ENCODE measurements at regions not wholly inside any gene's neighbourhood (a gene's known extent, or its start where the extent isn't known, plus 50 kb on each side); places are given as distances from the start of the nearest gene placed in this dataset.

DNA sequence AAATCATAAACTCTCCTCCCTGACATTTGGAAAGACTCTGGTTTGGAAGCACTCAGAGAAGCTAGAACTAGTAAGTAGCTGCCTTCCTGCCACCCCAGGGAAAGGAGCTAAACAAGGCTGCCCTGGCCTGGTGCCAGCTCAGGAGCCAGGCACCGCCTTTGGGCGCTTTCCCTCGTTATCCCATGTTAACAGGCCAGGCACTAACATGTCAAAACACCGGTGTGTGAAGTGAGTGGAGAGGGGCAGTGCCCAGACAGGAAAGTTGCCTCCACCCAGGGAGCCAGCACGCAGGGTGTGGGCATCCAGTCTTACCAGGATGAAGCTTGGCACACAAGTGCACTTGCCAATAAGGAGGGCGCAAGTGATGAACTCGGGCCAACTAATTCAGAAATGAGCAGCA lies 346.8 kb downstream of the RRAGC start:
- no peak for TF ChIP-seq CTCF (IDR thresholded peaks at IDR 0.05; ENCODE audit: control insufficient read depth, extremely low read depth, insufficient read depth)
- DNase-seq (ENCODE audit: low read depth) = no peak
- no peak overlapping the region for H3K4me3 ChIP-seq (ENCODE audit: low read depth, low read length)

GRCh38 chr1:38512024-38512767 lies 347.4 kb downstream of the RRAGC start:
- no peak overlapping the region for H3K4me3 ChIP-seq (ENCODE audit: low read depth, low read length)
- no peak for TF ChIP-seq CTCF (IDR thresholded peaks at IDR 0.05; ENCODE audit: control insufficient read depth, extremely low read depth, insufficient read depth)

GRCh38 chr1:38508232-38508631 lies 351.3 kb downstream of the RRAGC start:
- no peak for DNase-seq (ENCODE audit: low read depth)
- no peak for TF ChIP-seq CTCF (IDR thresholded peaks at IDR 0.05; ENCODE audit: control insufficient read depth, extremely low read depth, insufficient read depth)

More at GRCh38 chr1:38512024-38512767, 347.4 kb downstream of the RRAGC start:
- DNase-seq (ENCODE audit: low read depth) = no peak

GRCh38 chr1:38507563-38507962 lies 352.0 kb downstream of the RRAGC start:
- no peak overlapping the region for H3K4me3 ChIP-seq (ENCODE audit: low read depth, low read length)
- no peak for DNase-seq (ENCODE audit: low read depth)
- no peak for TF ChIP-seq CTCF (IDR thresholded peaks at IDR 0.05; ENCODE audit: control insufficient read depth, extremely low read depth, insufficient read depth)

More at GRCh38 chr1:38508232-38508631, 351.3 kb downstream of the RRAGC start:
- H3K4me3 ChIP-seq (ENCODE audit: low read depth, low read length) = no peak overlapping the region

GRCh38 chr1:38505944-38506343 lies 353.6 kb downstream of the RRAGC start:
- no peak for DNase-seq (ENCODE audit: low read depth)
- H3K4me3 ChIP-seq (ENCODE audit: low read depth, low read length) = no peak overlapping the region
- no peak for TF ChIP-seq CTCF (IDR thresholded peaks at IDR 0.05; ENCODE audit: control insufficient read depth, extremely low read depth, insufficient read depth)

DNA sequence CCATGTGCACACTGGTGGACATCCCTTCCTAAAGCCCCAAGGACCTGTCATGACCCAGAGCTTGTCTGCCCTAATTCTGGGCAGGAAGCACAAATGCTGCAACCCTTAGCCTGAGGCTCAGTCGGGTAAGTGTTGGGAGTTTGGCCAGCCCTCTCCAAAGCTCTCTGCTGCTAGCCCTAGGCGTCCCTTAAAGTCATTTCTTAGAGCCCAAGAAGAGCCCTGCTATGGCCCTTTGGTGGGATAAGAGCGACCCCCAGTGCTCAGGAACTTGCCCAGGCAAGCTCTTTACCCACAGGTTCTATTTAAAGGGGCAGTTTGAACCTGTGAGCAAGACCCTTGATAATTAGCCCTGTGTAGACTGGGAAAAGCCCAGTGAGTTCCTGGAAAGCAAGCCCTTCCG lies 356.8 kb downstream of the RRAGC start:
- TF ChIP-seq CTCF (IDR thresholded peaks at IDR 0.05; ENCODE audit: control insufficient read depth, extremely low read depth, insufficient read depth) = no peak
- H3K4me3 ChIP-seq (ENCODE audit: low read depth, low read length) = no peak overlapping the region
- DNase-seq (ENCODE audit: low read depth) = no peak

DNA sequence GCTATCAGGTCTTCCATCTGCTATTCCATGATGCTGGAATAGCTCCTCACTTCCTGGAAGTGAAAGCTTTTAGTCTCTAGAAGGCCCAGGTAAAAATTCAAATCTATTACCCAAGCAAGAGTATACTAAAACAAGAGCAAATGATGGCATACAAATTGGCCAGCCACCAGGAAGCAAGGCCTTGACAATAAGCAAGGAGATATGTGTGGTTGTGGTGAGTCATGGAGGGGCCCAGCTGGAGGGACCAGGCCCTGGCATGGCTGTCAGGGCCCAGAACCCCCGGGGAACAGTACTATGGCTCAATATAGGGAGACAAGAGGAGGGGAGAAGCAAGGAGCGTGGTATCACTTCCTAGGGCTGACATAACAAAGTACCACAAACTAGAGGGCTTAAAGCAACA lies 358.7 kb downstream of the RRAGC start:
- TF ChIP-seq CTCF (IDR thresholded peaks at IDR 0.05; ENCODE audit: control insufficient read depth, extremely low read depth, insufficient read depth) = no peak
- H3K4me3 ChIP-seq (ENCODE audit: low read depth, low read length) = no peak overlapping the region
- no peak for DNase-seq (ENCODE audit: low read depth)
